ENCODE measurements at regions not wholly inside any gene's neighbourhood (a gene's known extent, or its start where the extent isn't known, plus 50 kb on each side); places are given as distances from the start of the nearest gene placed in this dataset.
"Not testable (repeated sequence)": the region's sequence is repeated elsewhere in the genome, so short reads cannot be mapped to it uniquely, and the experiment has no call there.

DNA sequence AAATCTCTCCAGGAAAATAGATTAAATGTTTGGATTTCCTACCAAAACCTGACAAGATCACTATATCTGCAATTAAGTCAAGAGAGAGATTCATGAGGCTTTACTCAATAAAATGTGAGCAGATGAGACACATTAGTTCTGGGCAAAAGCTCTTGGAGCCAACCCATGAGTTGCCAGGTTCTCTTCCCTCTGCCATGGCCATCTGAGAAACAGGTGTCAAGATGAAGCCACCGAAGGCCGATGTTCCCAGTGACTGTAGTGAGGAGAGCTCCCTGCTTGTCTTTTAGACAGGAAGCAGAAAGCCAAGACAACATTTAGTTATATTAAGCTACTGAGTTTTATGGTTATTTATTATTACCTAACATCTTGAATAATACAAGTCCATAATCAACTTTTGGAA, 1068.7 kb downstream of the STPG2 start:
- WGBS (ENCODE audit: low lambda C conversion rate, missing lambda C conversion rate), result 85% methylated on average over 2 of the region's 2 CpGs
- H3K27ac ChIP-seq, result no peak overlapping the region

DNA sequence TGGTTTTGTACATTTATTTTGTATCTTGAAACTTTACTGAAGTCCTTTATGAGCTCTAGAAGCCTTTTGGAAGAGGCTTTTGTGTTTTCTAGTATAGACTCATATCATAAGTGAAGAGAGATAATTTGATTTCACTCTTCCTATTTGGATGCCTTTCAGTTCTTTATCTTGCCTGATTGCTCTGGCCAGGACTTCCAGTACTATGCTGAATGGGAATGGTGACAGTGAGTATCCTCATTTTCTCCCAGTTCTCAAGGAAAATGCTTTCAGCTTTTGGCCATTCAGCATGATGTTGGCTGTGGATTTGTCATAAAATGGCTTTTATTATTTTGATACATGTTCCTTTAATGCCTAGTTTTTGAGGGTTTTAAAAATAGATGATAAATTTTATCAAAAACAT, 1061.3 kb downstream of the STPG2 start:
- Histone ChIP-seq H3K79me2 (no peaks in the 10 kb centered on the region), H3K27ac (no peak overlapping the region), H2AFZ (no peak overlapping the region), H3K9me2 (replicated peaks; ENCODE audit: insufficient read depth) (no peaks in the 10 kb centered on the region), H3K9me3 (ENCODE audit: low read depth) (no peaks in the 10 kb centered on the region), H3K4me3 (no peak overlapping the region), H3K4me1 (ENCODE audit: insufficient read depth) (no peaks in the 10 kb centered on the region), H3K4me2 (no peak overlapping the region), H3K27me3 (no peaks in the 10 kb centered on the region), H4K20me1 (ENCODE audit: insufficient read depth, poor library complexity, severe bottlenecking) (no peaks in the 10 kb centered on the region), H3K36me3 (replicated peaks; ENCODE audit: insufficient read depth, low read depth) (no peaks in the 10 kb centered on the region)
- DNase-seq (ENCODE audit: low spot score), result no peak
- TF ChIP-seq, protein P1, sequence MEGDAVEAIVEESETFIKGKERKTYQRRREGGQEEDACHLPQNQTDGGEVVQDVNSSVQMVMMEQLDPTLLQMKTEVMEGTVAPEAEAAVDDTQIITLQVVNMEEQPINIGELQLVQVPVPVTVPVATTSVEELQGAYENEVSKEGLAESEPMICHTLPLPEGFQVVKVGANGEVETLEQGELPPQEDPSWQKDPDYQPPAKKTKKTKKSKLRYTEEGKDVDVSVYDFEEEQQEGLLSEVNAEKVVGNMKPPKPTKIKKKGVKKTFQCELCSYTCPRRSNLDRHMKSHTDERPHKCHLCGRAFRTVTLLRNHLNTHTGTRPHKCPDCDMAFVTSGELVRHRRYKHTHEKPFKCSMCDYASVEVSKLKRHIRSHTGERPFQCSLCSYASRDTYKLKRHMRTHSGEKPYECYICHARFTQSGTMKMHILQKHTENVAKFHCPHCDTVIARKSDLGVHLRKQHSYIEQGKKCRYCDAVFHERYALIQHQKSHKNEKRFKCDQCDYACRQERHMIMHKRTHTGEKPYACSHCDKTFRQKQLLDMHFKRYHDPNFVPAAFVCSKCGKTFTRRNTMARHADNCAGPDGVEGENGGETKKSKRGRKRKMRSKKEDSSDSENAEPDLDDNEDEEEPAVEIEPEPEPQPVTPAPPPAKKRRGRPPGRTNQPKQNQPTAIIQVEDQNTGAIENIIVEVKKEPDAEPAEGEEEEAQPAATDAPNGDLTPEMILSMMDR (IDR thresholded peaks at IDR 0.05; ENCODE audit: poor library complexity), result no peak
- TF ChIP-seq EZH2 (IDR thresholded peaks at IDR 0.05; ENCODE audit: borderline replicate concordance) (no peak), EZH2phosphoT487 (IDR thresholded peaks at IDR 0.05; ENCODE audit: low read depth, severe bottlenecking, unreplicated experiment) (no peak)

More for the DNA sequence above, 1068.7 kb downstream of the STPG2 start:
- no peaks in the 10 kb centered on the region for H3K9me3 ChIP-seq (ENCODE audit: low read depth)
- DNase-seq (ENCODE audit: low spot score), result no peak
- no peak overlapping the region for H3K4me3 ChIP-seq
- H3K27me3 ChIP-seq, result no peaks in the 10 kb centered on the region
- no peak overlapping the region for H3K4me2 ChIP-seq
- H3K9me2 ChIP-seq (replicated peaks; ENCODE audit: insufficient read depth), result no peaks in the 10 kb centered on the region
- H4K20me1 ChIP-seq (ENCODE audit: insufficient read depth, poor library complexity, severe bottlenecking), result no peaks in the 10 kb centered on the region
- no peaks in the 10 kb centered on the region for H3K79me2 ChIP-seq
- H3K36me3 ChIP-seq (replicated peaks; ENCODE audit: insufficient read depth, low read depth), result no peaks in the 10 kb centered on the region
- no peaks in the 10 kb centered on the region for H3K4me1 ChIP-seq (ENCODE audit: insufficient read depth)
- H2AFZ ChIP-seq, result no peak overlapping the region
- TF ChIP-seq EZH2 (IDR thresholded peaks at IDR 0.05; ENCODE audit: borderline replicate concordance) (no peak), EZH2phosphoT487 (IDR thresholded peaks at IDR 0.05; ENCODE audit: low read depth, severe bottlenecking, unreplicated experiment) (no peak)
- TF ChIP-seq, protein P1 (IDR thresholded peaks at IDR 0.05; ENCODE audit: poor library complexity), result no peak

DNA sequence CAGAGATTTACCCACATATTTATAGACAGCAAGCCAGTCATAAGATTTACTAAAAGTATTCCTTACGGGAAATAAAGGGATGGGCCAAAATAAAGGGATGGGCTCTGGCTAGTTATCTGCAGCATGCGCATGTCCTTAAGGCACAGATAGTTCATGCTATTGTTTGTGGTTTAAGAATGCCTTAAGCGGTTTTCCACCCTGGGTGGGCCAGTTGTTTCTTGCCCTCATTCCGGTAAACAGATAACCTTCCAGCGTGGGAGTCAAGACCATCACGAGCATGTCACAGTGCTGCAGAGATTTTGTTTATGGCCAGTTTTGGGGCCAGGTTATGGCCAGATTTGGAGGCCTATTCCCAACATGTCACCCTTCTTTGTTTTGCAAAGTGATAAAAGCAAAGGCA, 1046.2 kb downstream of the STPG2 start:
- not testable (repeated sequence) for H3K4me2 ChIP-seq; H3K27me3 ChIP-seq; H3K4me3 ChIP-seq; H3K36me3 ChIP-seq (replicated peaks; ENCODE audit: insufficient read depth, low read depth); H3K9me3 ChIP-seq (ENCODE audit: low read depth); H3K9me2 ChIP-seq (replicated peaks; ENCODE audit: insufficient read depth); H3K4me1 ChIP-seq (ENCODE audit: insufficient read depth); H2AFZ ChIP-seq; H4K20me1 ChIP-seq (ENCODE audit: insufficient read depth, poor library complexity, severe bottlenecking); H3K27ac ChIP-seq; DNase-seq (ENCODE audit: low spot score); H3K79me2 ChIP-seq
- WGBS (ENCODE audit: low lambda C conversion rate, missing lambda C conversion rate), result 77% methylated on average over 6 of the region's 6 CpGs

DNA sequence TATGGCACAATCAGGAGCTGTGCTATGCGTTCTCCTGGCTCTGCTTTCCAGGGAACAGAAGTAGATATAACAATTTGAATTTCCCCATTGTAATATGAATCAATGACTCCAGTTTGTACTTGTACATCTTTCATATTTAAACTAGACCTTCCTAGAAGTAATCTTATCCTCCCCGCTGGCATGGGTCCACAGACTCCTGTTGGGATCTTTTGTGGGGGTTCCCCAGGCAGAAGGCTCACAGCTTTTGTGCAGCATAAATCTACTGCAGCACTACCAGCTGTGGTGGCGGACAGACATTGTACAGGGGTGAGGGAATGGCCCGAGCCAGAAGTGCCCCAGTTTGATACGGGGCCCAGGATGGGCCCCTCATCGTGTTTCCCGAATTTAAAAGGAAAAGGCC, 1042.1 kb downstream of the STPG2 start:
- 90% methylated on average over 7 of the region's 7 CpGs for WGBS (ENCODE audit: low lambda C conversion rate, missing lambda C conversion rate)
- H2AFZ ChIP-seq, result not testable (repeated sequence)

DNA sequence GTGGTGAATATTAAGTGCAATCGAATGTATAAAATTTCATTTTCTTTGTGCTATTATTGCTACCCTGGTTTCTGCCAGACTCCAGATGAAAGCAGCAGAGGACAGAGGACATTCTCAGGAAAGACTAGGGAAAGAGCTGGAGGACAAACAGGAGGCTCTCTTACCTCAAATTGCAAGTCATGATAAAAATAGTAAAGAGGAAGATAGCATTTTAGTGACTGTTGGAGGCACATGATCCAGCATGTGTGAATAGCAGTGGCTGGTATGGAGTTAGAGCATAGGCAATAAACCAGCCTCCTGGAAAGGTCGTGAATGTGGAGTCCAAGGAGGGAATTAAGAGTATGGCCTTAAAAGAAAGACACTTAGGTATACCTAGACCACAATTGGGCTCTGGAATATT, 1040.0 kb downstream of the STPG2 start:
- Histone ChIP-seq H3K79me2 (no peaks in the 10 kb centered on the region), H3K4me3 (no peak overlapping the region), H3K4me2 (no peak overlapping the region), H3K4me1 (ENCODE audit: insufficient read depth) (no peaks in the 10 kb centered on the region), H3K27me3 (no peaks in the 10 kb centered on the region), H3K27ac (no peak overlapping the region), H3K9me3 (ENCODE audit: low read depth) (no peaks in the 10 kb centered on the region), H2AFZ (no peak overlapping the region), H3K9me2 (replicated peaks; ENCODE audit: insufficient read depth) (no peaks in the 10 kb centered on the region), H4K20me1 (ENCODE audit: insufficient read depth, poor library complexity, severe bottlenecking) (no peaks in the 10 kb centered on the region), H3K36me3 (replicated peaks; ENCODE audit: insufficient read depth, low read depth) (no peaks in the 10 kb centered on the region)
- 84% methylated on average over 2 of the region's 2 CpGs for WGBS (ENCODE audit: low lambda C conversion rate, missing lambda C conversion rate)
- TF ChIP-seq EZH2phosphoT487 (IDR thresholded peaks at IDR 0.05; ENCODE audit: low read depth, severe bottlenecking, unreplicated experiment) (no peak), EZH2 (IDR thresholded peaks at IDR 0.05; ENCODE audit: borderline replicate concordance) (no peak)
- TF ChIP-seq, protein P1 (IDR thresholded peaks at IDR 0.05; ENCODE audit: poor library complexity), result no peak
- DNase-seq (ENCODE audit: low spot score), result no peak

More for the DNA sequence above, 1042.1 kb downstream of the STPG2 start:
- H3K4me2 ChIP-seq; H3K4me1 ChIP-seq (ENCODE audit: insufficient read depth); H3K4me3 ChIP-seq; H3K9me3 ChIP-seq (ENCODE audit: low read depth); DNase-seq (ENCODE audit: low spot score); H3K27ac ChIP-seq; H3K9me2 ChIP-seq (replicated peaks; ENCODE audit: insufficient read depth); H3K79me2 ChIP-seq; H3K27me3 ChIP-seq; H4K20me1 ChIP-seq (ENCODE audit: insufficient read depth, poor library complexity, severe bottlenecking); H3K36me3 ChIP-seq (replicated peaks; ENCODE audit: insufficient read depth, low read depth): not testable (repeated sequence)
